Testis (tissue), 2 donors: ENCODE measurements at regions not wholly inside any gene's neighbourhood (a gene's known extent, or its start where the extent isn't known, plus 50 kb on each side); places are given as distances from the start of the nearest gene placed in this dataset.

Source experiments
- DNase-seq: peaks from one replicate; pipeline ENCODE4 v3.0.0-alpha.2; 2019
- H3K27ac ChIP-seq, 2 donors: fragments of 200-600 bp; sonication (generic); one replicate each; pipeline ENCODE4 v1.5.1; 2019
- H3K27me3 ChIP-seq: fragments of 200-600 bp; sonication (generic); one replicate; pipeline ENCODE4 v1.5.1; 2019
- H3K36me3 ChIP-seq: fragments of 200-600 bp; sonication (generic); one replicate; pipeline ENCODE4 v1.5.1; 2017; ENCODE audit warnings: low read depth; ENCODE audit errors: missing control alignments
- H3K4me1 ChIP-seq: fragments of 200-600 bp; sonication (generic); one replicate; pipeline ENCODE4 v1.5.1; 2019
- H3K4me3 ChIP-seq, 2 donors: fragments of 200-600 bp; sonication (generic); one replicate each; pipeline ENCODE4 v1.5.1; 2017 to 2019
- H3K9me3 ChIP-seq: fragments of 200-600 bp; sonication (generic); one replicate; pipeline ENCODE4 v1.5.1; 2017
- POLR2A ChIP-seq: fragments of 450-650 bp; IDR thresholded peaks from one replicate; pipeline ENCODE4 v1.6.1; 2017; ENCODE audit warnings: antibody characterized with exemption, mild to moderate bottlenecking, moderate library complexity
- WGBS, 2 donors: methylation state at CpG; one replicate each; pipeline ENCODE4 v1.1.5; 2018; 5-methylcytosine and 5-hydroxymethylcytosine counted together
- intact Hi-C: fragments of 100-400 bp; cut with DNase I; formaldehyde crosslinking; loops from one replicate; pipeline ENCODE4 v1.15.1; 2023; ENCODE audit warnings: low total_unique reads
- TF ChIP-seq, protein P1 (sequence below), 3 experiments: fragments of 450-650 bp in 2 of 3; fragments of 200-600 bp in 1 of 3; sonication (generic) in 1 of 3; IDR thresholded peaks; one replicate each; pipeline ENCODE4 v1.5.1; 2016 to 2019; ENCODE audit warnings: antibody characterized with exemption in 3 of 3, mild to moderate bottlenecking in 2 of 3, moderate library complexity in 1 of 3

DNA sequence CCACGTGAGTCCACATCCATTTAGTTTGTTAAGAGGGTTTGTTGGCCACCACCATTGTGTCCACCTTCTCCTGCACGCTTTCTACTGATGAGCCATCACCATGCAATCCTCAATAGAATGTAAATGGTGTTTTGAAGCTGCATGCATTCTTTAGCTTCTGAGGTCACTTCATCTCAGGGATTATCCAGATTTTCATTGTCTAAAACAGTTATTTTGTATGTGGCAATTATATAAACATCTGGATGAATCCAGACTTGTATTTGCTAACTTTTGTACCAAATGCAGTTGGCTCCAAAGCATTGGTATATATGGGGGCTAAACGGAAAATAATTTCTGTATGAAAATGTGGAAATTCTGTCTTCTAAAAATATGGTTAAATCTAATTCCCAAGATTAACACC, 231.2 kb upstream of the ARID1B start:
- intact Hi-C loops: no loop called here
- H3K4me1 ChIP-seq: no peaks in the 10 kb centered on the region
- no peaks in the 10 kb centered on the region for H3K9me3 ChIP-seq
- no peaks in the 10 kb centered on the region for H3K36me3 ChIP-seq
- no peak for DNase-seq
- H3K27me3 ChIP-seq: no peaks in the 10 kb centered on the region
- TF ChIP-seq, protein P1, sequence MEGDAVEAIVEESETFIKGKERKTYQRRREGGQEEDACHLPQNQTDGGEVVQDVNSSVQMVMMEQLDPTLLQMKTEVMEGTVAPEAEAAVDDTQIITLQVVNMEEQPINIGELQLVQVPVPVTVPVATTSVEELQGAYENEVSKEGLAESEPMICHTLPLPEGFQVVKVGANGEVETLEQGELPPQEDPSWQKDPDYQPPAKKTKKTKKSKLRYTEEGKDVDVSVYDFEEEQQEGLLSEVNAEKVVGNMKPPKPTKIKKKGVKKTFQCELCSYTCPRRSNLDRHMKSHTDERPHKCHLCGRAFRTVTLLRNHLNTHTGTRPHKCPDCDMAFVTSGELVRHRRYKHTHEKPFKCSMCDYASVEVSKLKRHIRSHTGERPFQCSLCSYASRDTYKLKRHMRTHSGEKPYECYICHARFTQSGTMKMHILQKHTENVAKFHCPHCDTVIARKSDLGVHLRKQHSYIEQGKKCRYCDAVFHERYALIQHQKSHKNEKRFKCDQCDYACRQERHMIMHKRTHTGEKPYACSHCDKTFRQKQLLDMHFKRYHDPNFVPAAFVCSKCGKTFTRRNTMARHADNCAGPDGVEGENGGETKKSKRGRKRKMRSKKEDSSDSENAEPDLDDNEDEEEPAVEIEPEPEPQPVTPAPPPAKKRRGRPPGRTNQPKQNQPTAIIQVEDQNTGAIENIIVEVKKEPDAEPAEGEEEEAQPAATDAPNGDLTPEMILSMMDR (IDR thresholded peaks at IDR 0.05): no peak
- no peak for TF ChIP-seq POLR2A
- WGBS, 2 donors: 93 to 97% methylated on average over 3 of the region's 3 CpGs
- no peak overlapping the region for H3K27ac ChIP-seq
- no peak overlapping the region for H3K4me3 ChIP-seq

DNA sequence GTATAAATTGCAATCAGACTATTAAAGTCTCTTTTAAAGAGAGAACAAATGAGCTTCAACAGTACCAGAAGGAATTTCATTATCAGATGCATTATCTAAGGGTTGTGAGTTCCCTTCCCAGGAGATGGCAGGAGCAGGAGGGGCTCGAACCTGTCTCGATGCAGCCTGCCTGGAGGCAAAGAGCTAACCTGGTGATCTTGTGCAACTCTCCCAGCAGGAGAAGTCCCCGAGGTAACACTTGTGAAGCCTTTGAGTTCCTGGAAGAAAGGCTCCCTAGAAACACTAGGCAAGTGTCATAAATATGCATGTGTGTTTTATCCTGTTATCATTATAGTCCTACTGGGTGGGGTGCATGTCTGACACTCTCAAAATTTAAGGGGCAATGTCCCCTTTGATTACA, 232.2 kb upstream of the ARID1B start:
- Histone ChIP-seq H3K4me3 (no peak overlapping the region), H3K9me3 (no peaks in the 10 kb centered on the region), H3K27ac (no peak overlapping the region), H3K36me3 (no peaks in the 10 kb centered on the region), H3K4me1 (no peaks in the 10 kb centered on the region), H3K27me3 (no peaks in the 10 kb centered on the region)
- DNase-seq: no peak
- 71% methylated on average over 3 of the region's 3 CpGs for WGBS, 2 donors
- intact Hi-C loops: no loop called here
- TF ChIP-seq POLR2A: no peak
- TF ChIP-seq, protein P1 (IDR thresholded peaks at IDR 0.05): no peak

DNA sequence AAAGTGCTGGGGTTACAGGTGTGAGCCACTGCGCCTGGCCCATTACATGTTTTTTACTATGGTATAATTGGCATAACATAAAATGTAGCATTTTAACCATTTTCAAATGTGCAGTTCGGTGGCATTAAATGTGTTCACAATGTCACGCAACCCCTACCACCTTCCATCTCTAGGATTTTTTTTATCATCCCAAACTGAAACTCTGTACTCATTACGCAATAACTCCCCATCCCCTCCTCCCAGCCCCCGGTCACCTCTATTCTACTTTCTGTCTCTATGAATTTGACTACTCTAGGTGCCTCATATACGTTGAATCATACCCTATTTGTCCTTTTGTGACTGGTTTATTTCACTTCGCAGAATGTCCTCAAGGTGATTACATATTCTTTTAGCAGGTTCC, 233.1 kb upstream of the ARID1B start:
- H3K4me3 ChIP-seq: no peak overlapping the region
- intact Hi-C loops: no loop called here

DNA sequence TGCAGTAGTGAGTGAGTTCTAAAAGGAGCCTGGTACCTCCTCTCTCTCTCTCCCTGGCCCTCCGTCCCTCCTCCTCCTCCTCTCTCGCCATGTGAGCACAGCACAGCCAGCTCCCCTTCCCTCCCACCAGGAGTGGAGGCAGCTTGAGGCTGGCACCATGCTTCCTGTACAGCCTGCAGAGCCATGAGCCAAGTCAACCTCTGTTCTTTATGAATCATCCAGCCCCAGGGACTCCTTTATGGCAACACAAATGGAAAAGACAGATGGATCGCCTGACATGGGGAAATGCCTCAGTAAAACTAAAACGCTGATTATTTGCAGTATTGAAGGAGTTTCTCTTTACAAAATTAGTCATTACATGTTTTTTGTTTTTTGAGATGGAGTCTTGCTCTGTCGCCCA, 233.7 kb upstream of the ARID1B start:
- Histone ChIP-seq H3K36me3 (no peaks in the 10 kb centered on the region), H3K27ac (no peak overlapping the region), H3K4me1 (no peaks in the 10 kb centered on the region), H3K27me3 (no peaks in the 10 kb centered on the region), H3K9me3 (no peaks in the 10 kb centered on the region), H3K4me3 (no peak overlapping the region)
- TF ChIP-seq, protein P1 (IDR thresholded peaks at IDR 0.05): no peak
- no peak for TF ChIP-seq POLR2A
- no peak for DNase-seq
- intact Hi-C loops: no loop called here
- WGBS, 2 donors: 77 to 91% methylated on average over 5 of the region's 5 CpGs

More for the DNA sequence above, 233.1 kb upstream of the ARID1B start:
- WGBS, 2 donors: 91 to 93% methylated on average over 7 of the region's 7 CpGs
- Histone ChIP-seq H3K27ac (no peak overlapping the region), H3K9me3 (no peaks in the 10 kb centered on the region), H3K27me3 (no peaks in the 10 kb centered on the region), H3K36me3 (no peaks in the 10 kb centered on the region), H3K4me1 (no peaks in the 10 kb centered on the region)
- DNase-seq: no peak
- TF ChIP-seq POLR2A: no peak
- TF ChIP-seq, protein P1 (IDR thresholded peaks at IDR 0.05): no peak

DNA sequence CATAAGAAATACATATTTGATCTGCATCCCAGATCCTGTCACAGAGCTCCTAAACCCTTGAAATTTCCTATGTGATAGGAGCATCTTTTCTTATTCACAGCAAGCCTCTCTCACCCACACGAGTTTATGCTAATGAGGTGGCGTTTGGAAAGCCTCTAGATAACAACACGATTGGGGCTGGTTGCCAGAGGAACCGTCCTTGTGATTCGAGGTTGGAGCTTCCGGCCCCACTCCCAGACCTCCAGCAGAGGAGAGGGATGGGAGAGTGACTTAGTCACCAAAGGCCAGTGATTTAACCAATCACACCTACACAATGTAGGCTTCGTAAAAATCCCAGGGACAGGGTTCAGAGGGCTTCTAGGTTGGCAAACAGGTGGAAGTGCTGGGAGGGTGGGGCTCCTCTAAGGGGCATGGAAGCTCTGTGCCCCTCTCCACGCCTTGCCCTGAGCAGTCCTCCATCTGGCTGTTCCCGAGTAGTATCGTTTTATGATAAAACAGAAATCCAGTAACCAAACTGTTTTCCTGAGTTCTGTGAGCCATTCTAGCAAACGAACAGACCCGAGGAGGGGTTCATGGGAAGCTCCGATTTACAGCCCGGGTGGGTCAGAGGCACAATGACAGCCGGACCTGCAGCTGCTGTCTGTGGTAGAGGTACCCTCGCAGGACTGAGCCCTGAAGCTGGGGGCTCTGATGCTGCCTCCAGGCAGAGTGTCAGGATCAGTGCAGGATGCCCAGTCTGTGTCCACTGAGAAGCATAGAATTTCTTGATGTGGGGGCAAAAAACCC, 238.1 kb upstream of the ARID1B start:
- WGBS, 2 donors: 58 to 59% methylated on average over 10 to 16 of the region's 16 CpGs
- no peaks in the 10 kb centered on the region for H3K9me3 ChIP-seq
- no peak overlapping the region for H3K27ac ChIP-seq
- intact Hi-C loops: no loop called here
- TF ChIP-seq POLR2A: no peak
- TF ChIP-seq, protein P1 (IDR thresholded peaks at IDR 0.05): no peak
- no peaks in the 10 kb centered on the region for H3K4me1 ChIP-seq
- no peaks in the 10 kb centered on the region for H3K27me3 ChIP-seq
- H3K4me3 ChIP-seq: no peak overlapping the region
- H3K36me3 ChIP-seq: no peaks in the 10 kb centered on the region
- DNase-seq: no peak
